Mesendoderm (in vitro differentiated cells): ENCODE measurements at regions not wholly inside any gene's neighbourhood (a gene's known extent, or its start where the extent isn't known, plus 50 kb on each side); places are given as distances from the start of the nearest gene placed in this dataset.

ENCODE experiments used
- DNase-seq: peaks from one replicate; pipeline ENCODE4 v3.0.0; 2013
- H2AK5ac ChIP-seq: 2 replicates; pipeline ENCODE4 v1.6.1; 2013; ENCODE audit warnings: low read length, inconsistent platforms
- H2BK120ac ChIP-seq: 2 replicates; pipeline ENCODE4 v1.6.1; 2013; ENCODE audit warnings: low read depth, mild to moderate bottlenecking, low read length, moderate library complexity, mixed read lengths
- H2BK15ac ChIP-seq: replicated peaks from 2 replicates; pipeline ENCODE4 v1.6.1; 2013; ENCODE audit warnings: low read depth, mild to moderate bottlenecking, moderate library complexity
- H2BK5ac ChIP-seq: 2 replicates; pipeline ENCODE4 v1.6.1; 2013; ENCODE audit warnings: low read length, inconsistent platforms
- H3K18ac ChIP-seq: 2 replicates; pipeline ENCODE4 v1.6.1; 2013; ENCODE audit warnings: mild to moderate bottlenecking, low read length, mixed read lengths
- H3K23ac ChIP-seq: one replicate; pipeline ENCODE4 v1.6.1; 2013; ENCODE audit warnings: low read length
- H3K27ac ChIP-seq: 2 replicates; pipeline ENCODE4 v1.5.1; 2013; ENCODE audit warnings: low read depth, mild to moderate bottlenecking, inconsistent platforms, low read length, moderate library complexity
- H3K27me3 ChIP-seq: 2 replicates; pipeline ENCODE4 v1.6.1; 2013; ENCODE audit warnings: low read length, control low read depth, mild to moderate bottlenecking, inconsistent platforms; ENCODE audit not compliant: insufficient read depth, poor library complexity
- H3K36me3 ChIP-seq: 2 replicates; pipeline ENCODE4 v1.6.1; 2013; ENCODE audit warnings: low read length, inconsistent platforms; ENCODE audit not compliant: control insufficient read depth, insufficient read depth
- H3K4ac ChIP-seq: one replicate; pipeline ENCODE4 v1.6.1; 2013; ENCODE audit warnings: low read depth, mild to moderate bottlenecking, low read length, moderate library complexity
- H3K4me1 ChIP-seq: 2 replicates; pipeline ENCODE4 v1.6.1; 2013; ENCODE audit warnings: low read depth, low read length, inconsistent platforms; ENCODE audit not compliant: control insufficient read depth
- H3K4me2 ChIP-seq: 2 replicates; pipeline ENCODE4 v1.6.1; 2013; ENCODE audit warnings: low read length
- H3K4me3 ChIP-seq: 2 replicates; pipeline ENCODE4 v1.5.1; 2013; ENCODE audit warnings: mild to moderate bottlenecking, low read length
- H3K56ac ChIP-seq: one replicate; pipeline ENCODE4 v1.6.1; 2013; ENCODE audit warnings: low read length
- H3K79me1 ChIP-seq: 2 replicates; pipeline ENCODE4 v1.6.1; 2013; ENCODE audit warnings: low read length, inconsistent platforms
- H3K79me2 ChIP-seq: 2 replicates; pipeline ENCODE4 v1.6.1; 2013; ENCODE audit warnings: mild to moderate bottlenecking, low read length; ENCODE audit not compliant: control insufficient read depth, insufficient read depth
- H3K9ac ChIP-seq: 2 replicates; pipeline ENCODE4 v1.6.1; 2013; ENCODE audit warnings: low read length, inconsistent platforms
- H4K5ac ChIP-seq: one replicate; pipeline ENCODE4 v1.6.1; 2013; ENCODE audit warnings: low read length
- H4K8ac ChIP-seq: one replicate; pipeline ENCODE4 v1.6.1; 2013; ENCODE audit warnings: low read depth, mild to moderate bottlenecking, control low read depth, low read length, moderate library complexity
- WGBS: extraction: QIAGEN DNeasy Blood & Tissue Kit; methylation state at CpG from one replicate; pipeline ENCODE4 v1.1.7; 2013; ENCODE audit warnings: low lambda C conversion rate, missing lambda C conversion rate; ENCODE audit not compliant: insufficient coverage; ENCODE audit errors: extremely low coverage; 5-methylcytosine and 5-hydroxymethylcytosine counted together

DNA sequence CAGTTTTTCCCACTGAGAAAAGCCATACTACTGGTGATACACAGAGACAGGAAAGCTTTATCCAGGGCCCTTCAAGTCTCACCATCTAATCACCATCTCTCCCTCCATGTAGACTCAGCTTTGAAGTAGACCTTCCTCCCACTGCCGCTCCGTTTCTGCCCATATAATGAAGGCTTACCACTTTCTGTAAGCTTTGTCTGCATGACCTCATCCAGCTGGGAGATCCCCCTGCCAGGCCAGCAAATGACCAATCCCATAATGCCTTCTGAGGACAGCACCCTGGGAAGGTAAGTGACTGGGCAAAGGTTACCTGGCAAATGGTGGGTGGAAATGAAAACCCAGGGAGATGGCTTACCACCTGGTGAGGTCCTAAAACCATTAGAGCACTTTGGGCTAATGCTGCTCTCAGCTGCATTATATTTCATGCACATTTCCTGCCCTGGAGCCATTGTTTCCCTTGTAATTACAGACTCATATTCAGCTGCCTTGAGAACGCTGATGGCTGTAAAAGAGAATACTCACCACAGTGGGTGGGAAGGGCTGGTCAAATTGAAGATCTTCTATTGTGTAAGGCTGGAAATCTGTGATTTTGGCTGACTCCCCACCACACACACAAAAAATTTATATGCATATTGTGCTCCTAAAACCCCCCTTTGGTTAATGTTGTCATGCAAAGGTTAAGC is 350.7 kb upstream of the SYT4 start:
- Histone ChIP-seq H3K4me1 (no peaks in the 10 kb centered on the region), H3K4me2 (no peak overlapping the region), H4K5ac (no peak overlapping the region), H3K4me3 (no peak overlapping the region), H2AK5ac (no peak overlapping the region), H3K18ac (peak overlapping the region; percentile 4), H2BK5ac (no peak overlapping the region), H3K36me3 (no peaks in the 10 kb centered on the region), H3K27ac (no peak overlapping the region), H4K8ac (no peak overlapping the region), H3K79me1 (no peaks in the 10 kb centered on the region), H3K79me2 (no peaks in the 10 kb centered on the region), H3K4ac (no peak overlapping the region), H3K23ac (no peak overlapping the region), H3K56ac (no peak overlapping the region), H3K27me3 (no peaks in the 10 kb centered on the region), H3K9ac (no peak overlapping the region), H2BK120ac (no peak overlapping the region), H2BK15ac (no peak overlapping the region)
- peak; percentile 72 for DNase-seq
- WGBS = no CpG with 5 or more reads among the region's 3 CpGs

DNA sequence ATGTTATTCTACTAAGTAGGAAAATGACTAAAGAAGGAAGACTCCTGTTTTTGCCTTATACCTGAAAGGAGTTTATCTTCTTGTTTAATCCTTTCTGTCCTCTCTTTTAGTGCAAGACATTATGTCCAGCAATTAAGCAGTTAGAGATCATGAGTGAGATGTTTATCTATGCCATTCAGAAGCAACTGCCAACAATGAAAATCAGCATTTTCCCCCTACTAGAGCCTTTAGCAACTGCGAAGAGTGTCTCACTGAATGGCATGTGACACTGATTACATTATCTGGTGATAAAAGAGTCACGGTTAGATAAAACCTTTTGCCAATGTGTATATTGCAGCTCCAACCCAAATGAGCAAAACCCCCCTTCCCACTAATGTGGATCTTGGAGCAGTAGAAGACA is 357.7 kb upstream of the SYT4 start:
- no peak overlapping the region for H4K5ac ChIP-seq
- no peaks in the 10 kb centered on the region for H3K4me1 ChIP-seq
- no peaks in the 10 kb centered on the region for H3K79me1 ChIP-seq
- H3K79me2 ChIP-seq = no peaks in the 10 kb centered on the region
- H3K36me3 ChIP-seq = no peaks in the 10 kb centered on the region
- no peak overlapping the region for H3K23ac ChIP-seq
- H2BK120ac ChIP-seq = no peak overlapping the region
- no peak overlapping the region for H4K8ac ChIP-seq
- no CpG with 5 or more reads among the region's 2 CpGs for WGBS
- no peak overlapping the region for H3K4me2 ChIP-seq
- H3K4me3 ChIP-seq = no peak overlapping the region
- peak; percentile 92 for DNase-seq
- no peaks in the 10 kb centered on the region for H3K27me3 ChIP-seq
- H2BK15ac ChIP-seq = no peak overlapping the region
- no peak overlapping the region for H3K4ac ChIP-seq
- H2AK5ac ChIP-seq = no peak overlapping the region
- H3K9ac ChIP-seq = no peak overlapping the region
- no peak overlapping the region for H2BK5ac ChIP-seq
- H3K27ac ChIP-seq = no peak overlapping the region
- no peak overlapping the region for H3K18ac ChIP-seq
- no peak overlapping the region for H3K56ac ChIP-seq

DNA sequence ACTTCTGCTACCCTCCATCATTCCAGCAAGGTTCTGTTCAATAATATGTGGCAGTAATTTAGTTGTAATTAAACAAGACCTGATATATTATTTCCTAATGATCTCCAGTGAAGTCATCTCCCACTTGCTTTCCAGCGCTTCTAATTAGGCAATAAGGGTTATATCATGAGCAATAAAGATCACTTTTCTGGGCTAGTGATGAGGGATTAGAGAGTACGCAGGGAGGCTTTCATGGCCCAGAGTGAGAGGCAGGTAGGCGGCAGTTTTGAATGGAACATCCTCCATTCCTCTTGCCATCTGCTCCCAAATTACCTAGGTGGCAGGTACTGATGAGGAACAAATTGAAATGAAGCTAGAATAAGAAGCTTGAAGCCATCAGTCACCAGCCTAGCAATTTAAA is 358.1 kb upstream of the SYT4 start:
- Histone ChIP-seq H3K4me1 (no peaks in the 10 kb centered on the region), H3K9ac (no peak overlapping the region), H3K27me3 (no peaks in the 10 kb centered on the region), H3K23ac (no peak overlapping the region), H3K56ac (peak overlapping the region; percentile 8), H4K5ac (no peak overlapping the region), H3K79me2 (no peaks in the 10 kb centered on the region), H3K79me1 (no peaks in the 10 kb centered on the region), H2BK120ac (no peak overlapping the region), H2AK5ac (no peak overlapping the region), H2BK15ac (no peak overlapping the region), H3K27ac (no peak overlapping the region), H3K4me3 (no peak overlapping the region), H4K8ac (no peak overlapping the region), H3K18ac (no peak overlapping the region), H3K36me3 (no peaks in the 10 kb centered on the region), H3K4ac (no peak overlapping the region), H3K4me2 (no peak overlapping the region), H2BK5ac (no peak overlapping the region)
- no CpG with 5 or more reads among the region's 3 CpGs for WGBS
- DNase-seq = no peak

DNA sequence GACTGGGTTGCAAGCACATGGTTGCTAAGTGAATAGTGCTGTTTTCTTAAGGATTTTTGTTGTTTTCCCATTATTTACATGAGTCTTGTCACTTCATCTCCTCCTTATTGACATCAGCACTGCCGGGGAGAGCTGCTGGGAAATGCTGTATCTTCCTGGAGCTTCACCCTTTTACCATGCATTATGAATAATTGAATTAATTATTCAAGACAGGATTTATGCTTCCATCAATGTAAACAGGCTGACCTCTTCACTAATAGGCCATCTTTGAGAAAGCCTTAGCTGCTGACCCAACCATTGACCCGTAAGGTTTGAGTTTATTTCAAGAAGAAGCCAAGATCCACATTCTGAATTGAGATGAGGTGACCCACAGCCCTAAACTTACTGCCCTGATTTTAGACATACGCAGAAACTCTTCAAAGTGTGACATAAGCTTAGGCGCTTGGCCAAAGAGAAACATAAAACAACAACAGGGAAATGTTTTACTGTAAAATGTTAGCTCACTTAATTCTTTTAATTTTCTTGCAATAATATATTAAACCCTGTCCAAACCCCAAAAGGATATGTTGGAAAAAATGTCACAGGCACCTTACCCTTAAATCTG is 365.5 kb upstream of the SYT4 start:
- H4K5ac ChIP-seq = no peak overlapping the region
- no peak overlapping the region for H3K4ac ChIP-seq
- no peaks in the 10 kb centered on the region for H3K36me3 ChIP-seq
- H3K4me3 ChIP-seq = no peak overlapping the region
- DNase-seq = no peak
- H3K9ac ChIP-seq = no peak overlapping the region
- H3K4me1 ChIP-seq = no peaks in the 10 kb centered on the region
- H3K18ac ChIP-seq = no peak overlapping the region
- H3K79me1 ChIP-seq = no peaks in the 10 kb centered on the region
- H4K8ac ChIP-seq = no peak overlapping the region
- H3K79me2 ChIP-seq = no peaks in the 10 kb centered on the region
- H2AK5ac ChIP-seq = no peak overlapping the region
- H3K4me2 ChIP-seq = no peak overlapping the region
- no peak overlapping the region for H3K27ac ChIP-seq
- no CpG with 5 or more reads among the region's 4 CpGs for WGBS
- no peak overlapping the region for H3K23ac ChIP-seq
- no peak overlapping the region for H2BK120ac ChIP-seq
- no peak overlapping the region for H2BK5ac ChIP-seq
- H3K27me3 ChIP-seq = no peaks in the 10 kb centered on the region
- H2BK15ac ChIP-seq = no peak overlapping the region
- H3K56ac ChIP-seq = no peak overlapping the region

DNA sequence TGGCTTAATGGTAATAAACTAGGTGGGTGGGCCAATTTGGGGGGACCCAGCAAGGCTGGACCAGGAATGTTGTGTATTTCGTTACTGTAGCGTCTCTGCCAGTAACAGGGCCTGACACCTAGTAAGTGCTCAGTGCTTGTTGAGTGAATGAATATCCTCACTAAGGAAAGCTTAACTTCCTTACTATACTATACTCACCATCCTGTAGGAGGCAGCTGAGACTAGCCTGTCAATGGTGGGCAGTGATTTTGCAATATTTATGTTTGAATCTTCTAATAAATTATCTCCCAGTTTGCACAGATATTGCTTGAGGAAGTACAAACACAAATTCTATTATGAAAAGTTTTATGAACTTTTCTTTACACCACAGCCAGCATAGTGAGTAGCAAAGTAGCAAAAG is 370.7 kb upstream of the SYT4 start:
- WGBS = no CpG with 5 or more reads among the region's 2 CpGs

More for the DNA sequence above, 370.7 kb upstream of the SYT4 start:
- Histone ChIP-seq H3K23ac (no peak overlapping the region), H2BK5ac (no peak overlapping the region), H3K18ac (no peak overlapping the region), H4K8ac (no peak overlapping the region), H2BK120ac (no peak overlapping the region), H3K36me3 (no peaks in the 10 kb centered on the region), H3K4me1 (no peaks in the 10 kb centered on the region), H3K27me3 (no peaks in the 10 kb centered on the region), H3K4me2 (no peak overlapping the region), H3K4me3 (no peak overlapping the region), H2AK5ac (no peak overlapping the region), H3K4ac (no peak overlapping the region), H2BK15ac (no peak overlapping the region), H3K9ac (no peak overlapping the region), H4K5ac (no peak overlapping the region), H3K79me1 (no peaks in the 10 kb centered on the region), H3K27ac (no peak overlapping the region), H3K79me2 (no peaks in the 10 kb centered on the region), H3K56ac (no peak overlapping the region)
- DNase-seq = no peak
